ENCODE measurements at regions not wholly inside any gene's neighbourhood (a gene's known extent, or its start where the extent isn't known, plus 50 kb on each side); places are given as distances from the start of the nearest gene placed in this dataset.

DNA sequence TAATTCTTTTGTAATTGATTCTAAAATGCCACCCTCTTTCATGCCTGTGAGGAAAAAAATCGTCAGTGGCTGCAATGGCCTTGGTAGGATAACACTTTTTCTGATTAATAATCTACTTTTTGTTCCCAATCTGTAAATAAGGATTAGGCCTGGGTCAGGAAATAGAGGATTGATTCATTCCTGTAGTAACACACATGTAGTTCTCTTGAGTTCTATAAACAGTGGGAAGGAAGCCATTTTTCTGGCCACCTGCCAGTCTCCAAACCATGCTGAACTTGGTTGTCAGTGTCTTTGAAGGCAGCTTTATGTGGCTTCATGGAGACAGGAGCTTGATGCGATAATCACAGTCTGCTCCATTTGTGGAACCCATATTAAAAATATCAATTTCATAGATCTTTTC, 169.3 kb upstream of the NFE2L3 start:
- TF ChIP-seq, protein P1, sequence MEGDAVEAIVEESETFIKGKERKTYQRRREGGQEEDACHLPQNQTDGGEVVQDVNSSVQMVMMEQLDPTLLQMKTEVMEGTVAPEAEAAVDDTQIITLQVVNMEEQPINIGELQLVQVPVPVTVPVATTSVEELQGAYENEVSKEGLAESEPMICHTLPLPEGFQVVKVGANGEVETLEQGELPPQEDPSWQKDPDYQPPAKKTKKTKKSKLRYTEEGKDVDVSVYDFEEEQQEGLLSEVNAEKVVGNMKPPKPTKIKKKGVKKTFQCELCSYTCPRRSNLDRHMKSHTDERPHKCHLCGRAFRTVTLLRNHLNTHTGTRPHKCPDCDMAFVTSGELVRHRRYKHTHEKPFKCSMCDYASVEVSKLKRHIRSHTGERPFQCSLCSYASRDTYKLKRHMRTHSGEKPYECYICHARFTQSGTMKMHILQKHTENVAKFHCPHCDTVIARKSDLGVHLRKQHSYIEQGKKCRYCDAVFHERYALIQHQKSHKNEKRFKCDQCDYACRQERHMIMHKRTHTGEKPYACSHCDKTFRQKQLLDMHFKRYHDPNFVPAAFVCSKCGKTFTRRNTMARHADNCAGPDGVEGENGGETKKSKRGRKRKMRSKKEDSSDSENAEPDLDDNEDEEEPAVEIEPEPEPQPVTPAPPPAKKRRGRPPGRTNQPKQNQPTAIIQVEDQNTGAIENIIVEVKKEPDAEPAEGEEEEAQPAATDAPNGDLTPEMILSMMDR (IDR thresholded peaks at IDR 0.05): no peak
- TF ChIP-seq POLR2AphosphoS5 (IDR thresholded peaks at IDR 0.05) (no peak), POLR2A (IDR thresholded peaks at IDR 0.05) (no peak)

Measured in sigmoid colon (tissue), 4 donors.